ENCODE measurements at regions not wholly inside any gene's neighbourhood (a gene's known extent, or its start where the extent isn't known, plus 50 kb on each side); places are given as distances from the start of the nearest gene placed in this dataset.
"Not testable (repeated sequence)": the region's sequence is repeated elsewhere in the genome, so short reads cannot be mapped to it uniquely, and the experiment has no call there.

- not testable (repeated sequence) for ATAC-seq (ENCODE audit: low FRiP score in 2 of 2); DNase-seq; H3K4me1 ChIP-seq; H3K27ac ChIP-seq; H3K36me3 ChIP-seq; H3K4me3 ChIP-seq; H3K27me3 ChIP-seq
- WGBS, 2 donors = 82 to 85% methylated on average over 18 of the region's 18 CpGs
- H3K9me3 ChIP-seq = peaks cover 0 to 15% (median 6%) of the 10 kb centered on the region in 4 donors
Measured at GRCh38 chr16:34069731-34070130, 610.3 kb downstream of the TP53TG3F start.

DNA sequence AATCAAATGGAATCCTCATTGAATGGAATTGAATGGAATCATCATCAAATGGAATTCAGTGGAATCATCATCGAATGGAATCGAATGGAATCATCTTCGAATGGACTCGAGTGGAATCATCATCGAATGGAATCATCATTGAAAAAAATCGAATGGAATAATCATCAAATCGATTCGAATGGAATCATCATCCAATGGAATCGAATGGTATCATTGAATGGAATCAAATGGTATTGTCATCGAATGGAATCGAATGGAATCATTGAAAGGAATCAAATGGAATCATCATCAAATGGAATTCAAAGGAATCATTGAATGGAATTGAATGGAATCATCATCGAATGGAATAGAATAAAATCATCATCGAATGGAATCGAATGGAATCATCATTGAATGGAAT, 619.3 kb downstream of the TP53TG3F start:
- H3K4me1 ChIP-seq = no peaks in the 10 kb centered on the region
- no peak for DNase-seq

GRCh38 chr16:34085038-34085437, 625.6 kb downstream of the TP53TG3F start:
- not testable (repeated sequence) for DNase-seq, H3K4me1 ChIP-seq, H3K27ac ChIP-seq, H3K4me3 ChIP-seq, H3K27me3 ChIP-seq, H3K36me3 ChIP-seq
- peak; percentile 71 to 95 for ATAC-seq (ENCODE audit: low FRiP score in 2 of 2)
- 64 to 69% methylated on average over 5 of the region's 5 CpGs for WGBS, 2 donors
- peaks cover 5 to 81% (median 43%) of the 10 kb centered on the region in 4 donors for H3K9me3 ChIP-seq

More for the DNA sequence above, 619.3 kb downstream of the TP53TG3F start:
- ATAC-seq (ENCODE audit: low FRiP score in 2 of 2) = no peak
- Histone ChIP-seq H3K9me3 (peaks cover 4 to 84% (median 40%) of the 10 kb centered on the region in 4 donors), H3K4me3 (no peak overlapping the region), H3K27ac (no peak overlapping the region), H3K27me3 (no peaks in the 10 kb centered on the region), H3K36me3 (no peaks in the 10 kb centered on the region)
- TF ChIP-seq CTCF (IDR thresholded peaks at IDR 0.05) = no peak
- no peak for TF ChIP-seq POLR2AphosphoS5 (IDR thresholded peaks at IDR 0.05)
- TF ChIP-seq POLR2A (IDR thresholded peaks at IDR 0.05) = no peak
- WGBS, 2 donors = 72 to 84% methylated on average over 14 of the region's 14 CpGs

DNA sequence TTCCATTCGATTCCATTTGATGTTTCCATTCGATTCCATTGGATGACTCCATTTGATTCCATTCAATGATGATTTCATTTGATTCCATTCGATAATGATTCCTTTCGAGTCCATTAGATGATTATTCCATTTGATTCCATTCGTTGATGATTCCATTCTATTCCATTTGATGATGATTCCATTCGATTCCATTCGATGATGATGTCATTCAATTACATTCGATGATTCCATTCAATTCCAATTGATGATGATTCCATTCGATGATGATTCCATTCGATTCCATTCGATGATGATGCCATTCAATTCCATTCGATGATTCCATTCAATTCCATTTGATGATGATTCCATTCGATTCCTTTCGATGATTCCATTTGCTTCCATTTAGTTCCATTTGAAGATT, 635.6 kb downstream of the TP53TG3F start:
- not testable (repeated sequence) for ATAC-seq (ENCODE audit: low FRiP score in 2 of 2); H3K27me3 ChIP-seq; H3K27ac ChIP-seq; H3K36me3 ChIP-seq; H3K4me1 ChIP-seq; H3K4me3 ChIP-seq; DNase-seq
- 81% methylated on average over 14 of the region's 14 CpGs for WGBS, 2 donors
- H3K9me3 ChIP-seq = peaks cover 0 to 82% (median 17%) of the 10 kb centered on the region in 4 donors

DNA sequence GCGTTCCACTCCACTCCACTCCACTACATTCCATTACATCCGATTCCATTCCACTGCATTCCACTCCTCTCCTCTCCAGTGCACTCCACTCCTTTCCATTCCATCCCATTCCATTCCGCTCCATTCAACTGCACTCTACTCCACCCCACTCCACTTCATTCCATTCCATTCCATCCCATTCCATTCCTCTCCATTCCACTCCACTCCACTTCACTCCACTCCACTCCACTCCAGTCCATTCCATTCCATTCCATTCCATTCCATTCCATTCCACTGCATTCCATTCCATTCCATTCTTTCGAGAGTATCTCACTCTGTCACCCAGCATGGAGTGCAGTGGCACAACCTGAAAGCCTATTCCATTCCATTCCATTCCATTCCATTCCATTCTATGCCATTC, 637.5 kb downstream of the TP53TG3F start:
- peak; percentile 69 to 92 for ATAC-seq (ENCODE audit: low FRiP score in 2 of 2)
- H3K36me3 ChIP-seq, DNase-seq, H3K27ac ChIP-seq, H3K4me3 ChIP-seq, H3K4me1 ChIP-seq, H3K27me3 ChIP-seq: not testable (repeated sequence)
- peaks cover 0 to 65% (median 11%) of the 10 kb centered on the region in 4 donors for H3K9me3 ChIP-seq
- WGBS, 2 donors = 73 to 75% methylated on average over 4 of the region's 4 CpGs

- not testable (repeated sequence) for H3K4me1 ChIP-seq, H3K27ac ChIP-seq, DNase-seq, H3K4me3 ChIP-seq, H3K36me3 ChIP-seq, H3K27me3 ChIP-seq
- 82 to 90% methylated on average over 3 of the region's 3 CpGs for WGBS, 2 donors
- peaks cover 0 to 61% (median 11%) of the 10 kb centered on the region in 4 donors for H3K9me3 ChIP-seq
- ATAC-seq (ENCODE audit: low FRiP score in 2 of 2) = peak; percentile 10 to 74
Measured at GRCh38 chr16:34097326-34097725, 637.9 kb downstream of the TP53TG3F start.

GRCh38 chr16:34098033-34098432, 638.6 kb downstream of the TP53TG3F start:
- not testable (repeated sequence) for DNase-seq, H3K4me3 ChIP-seq, H3K27me3 ChIP-seq, H3K36me3 ChIP-seq, H3K4me1 ChIP-seq, H3K27ac ChIP-seq
- H3K9me3 ChIP-seq = peaks cover 0 to 57% (median 6%) of the 10 kb centered on the region in 4 donors
- peak; percentile 29 to 65 for ATAC-seq (ENCODE audit: low FRiP score in 2 of 2)

DNA sequence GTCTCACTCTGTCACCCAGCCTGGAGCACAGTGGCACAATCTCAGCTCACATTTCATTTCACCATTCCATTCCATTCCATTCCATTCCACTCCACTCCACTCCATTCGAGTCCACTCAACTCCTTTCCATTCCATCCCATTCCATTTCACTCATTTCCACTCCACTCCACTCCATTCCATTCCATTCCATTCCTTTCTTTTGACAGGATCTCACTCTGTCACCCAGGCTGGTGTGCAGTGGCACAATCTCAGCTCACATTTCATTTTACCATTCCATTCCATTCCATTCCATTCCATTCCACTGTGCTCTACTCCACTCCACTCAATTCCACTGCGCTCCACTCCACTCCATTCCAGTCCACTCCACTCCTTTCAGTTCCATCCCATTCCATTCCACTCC, 639.6 kb downstream of the TP53TG3F start:
- DNase-seq, H3K4me1 ChIP-seq, H3K36me3 ChIP-seq, H3K27ac ChIP-seq, H3K27me3 ChIP-seq, H3K4me3 ChIP-seq: not testable (repeated sequence)
- ATAC-seq (ENCODE audit: low FRiP score in 2 of 2) = peak in 1 of 2 donors; percentile 65
- peaks cover 0 to 53% (median 3%) of the 10 kb centered on the region in 4 donors for H3K9me3 ChIP-seq
- WGBS, 2 donors = 34 to 48% methylated on average over 2 of the region's 2 CpGs

Small RNA genes lying in the stretch of these regions (small RNA-seq; reads per million reads assigned to genes)
- gene AC133561.3 = 0 reads per million in 4 donors
- gene AC133561.4 = 0 reads per million in 4 donors
- gene AC140658.4 = 0 reads per million in 4 donors
